ENCODE measurements at regions not wholly inside any gene's neighbourhood (a gene's known extent, or its start where the extent isn't known, plus 50 kb on each side); places are given as distances from the start of the nearest gene placed in this dataset.

DNA sequence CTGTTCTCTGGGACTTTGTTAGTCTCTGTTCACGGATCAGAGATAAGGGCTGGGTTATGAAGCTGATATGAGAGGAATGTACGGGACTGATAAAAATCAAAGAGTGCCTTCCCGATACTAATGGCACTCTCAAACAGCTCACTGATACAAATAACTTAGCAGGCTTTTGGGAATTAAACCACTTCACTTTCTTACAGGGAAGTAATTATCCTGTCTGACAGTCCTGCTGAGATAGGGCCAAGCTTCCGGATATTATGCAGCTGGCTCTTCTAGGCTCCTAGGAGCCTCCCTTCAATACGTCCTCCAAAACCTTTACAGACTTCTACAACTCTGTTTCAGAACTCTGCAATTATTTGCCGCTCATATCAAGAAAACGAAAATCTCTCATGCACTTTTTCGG is 418.0 kb downstream of the NLGN4X start:
- no peak for TF ChIP-seq CTCF (IDR thresholded peaks at IDR 0.05; ENCODE audit: low read depth, low read length)
- TF ChIP-seq EZH2phosphoT487 (IDR thresholded peaks at IDR 0.05; ENCODE audit: low read depth), result no peak

All from OCI-LY3 (cell line).